PC-9 (cell line): ENCODE measurements at regions not wholly inside any gene's neighbourhood (a gene's known extent, or its start where the extent isn't known, plus 50 kb on each side); places are given as distances from the start of the nearest gene placed in this dataset.

ENCODE experiments used
- BruUV-seq: library from RNA; stranded (reverse); fragments of 400-500 nt; replicated peaks from 2 replicates; lab custom pipeline; 2021; lab: Mats Ljungman, UMichigan
- CTCF ChIA-PET: fragments of 300-600 bp; sonication (Branson Sonifier 250); formaldehyde crosslinking; loops from one replicate; lab custom pipeline; 2022; ENCODE audit warnings: antibody characterized with exemption; lab: Charles Lee
- POLR2A ChIA-PET: fragments of 300-600 bp; sonication (Branson Sonifier 250); formaldehyde crosslinking; loops from one replicate; lab custom pipeline; 2022; ENCODE audit warnings: antibody characterized with exemption; ENCODE audit not compliant: unreplicated experiment; lab: Charles Lee
- DNase-seq, 2 experiments: peaks; one replicate each; pipeline versions ENCODE4 v3.0.0 to v3.0.0-alpha.2; 2015 to 2022; ENCODE audit warnings: mixed read lengths in 1 of 2
- H2AFZ ChIP-seq: fragments of 200-600 bp; sonication (generic); 2 replicates; pipeline ENCODE4 v1.8.1; 2017; ENCODE audit warnings: antibody characterized with exemption
- H3F3A ChIP-seq: fragments of 200-600 bp; sonication (generic); 2 replicates; pipeline ENCODE4 v1.8.1; 2017; ENCODE audit warnings: antibody characterized with exemption, mild to moderate bottlenecking, low read depth; ENCODE audit not compliant: insufficient read depth
- H3K27ac ChIP-seq: fragments of 200-600 bp; sonication (generic); 2 replicates; pipeline ENCODE4 v1.6.1; 2016; ENCODE audit warnings: mixed run types
- H3K27me3 ChIP-seq: fragments of 200-600 bp; sonication (generic); 2 replicates; pipeline ENCODE4 v1.6.1; 2016; ENCODE audit warnings: low read depth, mixed run types; ENCODE audit not compliant: insufficient read depth
- H3K36me3 ChIP-seq: fragments of 200-600 bp; sonication (generic); 2 replicates; pipeline ENCODE4 v1.6.1; 2016; ENCODE audit warnings: low read depth, mixed run types
- H3K4me1 ChIP-seq: fragments of 200-600 bp; sonication (generic); replicated peaks from 2 replicates; pipeline ENCODE4 v1.6.1; 2016; ENCODE audit warnings: mixed run types; ENCODE audit not compliant: insufficient read depth
- H3K4me2 ChIP-seq: fragments of 200-600 bp; sonication (generic); 2 replicates; pipeline ENCODE4 v1.6.1; 2017; ENCODE audit warnings: mixed run types
- H3K4me3 ChIP-seq: fragments of 200-600 bp; sonication (generic); 2 replicates; pipeline ENCODE4 v1.6.1; 2016; ENCODE audit warnings: mixed run types
- H3K79me2 ChIP-seq: fragments of 200-600 bp; sonication (generic); 2 replicates; pipeline ENCODE4 v1.6.1; 2017; ENCODE audit warnings: low read depth, mixed run types
- H3K9me2 ChIP-seq: fragments of 200-600 bp; sonication (generic); 2 replicates; pipeline ENCODE4 v1.8.1; 2017; ENCODE audit warnings: mild to moderate bottlenecking; ENCODE audit not compliant: insufficient read depth
- H3K9me3 ChIP-seq: fragments of 200-600 bp; sonication (generic); 2 replicates; pipeline ENCODE4 v1.8.1; 2016; ENCODE audit warnings: low read depth; ENCODE audit not compliant: insufficient read depth
- H4K20me1 ChIP-seq: fragments of 200-600 bp; sonication (generic); 2 replicates; pipeline ENCODE4 v1.8.1; 2017; ENCODE audit not compliant: insufficient read depth
- EZH2 ChIP-seq: fragments of 200-600 bp; sonication (generic); IDR thresholded peaks from 2 replicates; pipeline ENCODE4 v1.8.0; 2017; ENCODE audit warnings: antibody characterized with exemption, low read depth
- intact Hi-C: fragments of 100-400 bp; cut with micrococcal nuclease; formaldehyde crosslinking; loops from one replicate; pipeline ENCODE4 v1.10.0; 2022; ENCODE audit not compliant: unreplicated experiment
- TF ChIP-seq, protein P1 (sequence below): fragments of 200-600 bp; sonication (generic); conservative IDR thresholded peaks from 2 replicates; pipeline ENCODE4 v1.6.1; 2017; ENCODE audit warnings: mixed run types, antibody characterized with exemption, mild to moderate bottlenecking, moderate library complexity

DNA sequence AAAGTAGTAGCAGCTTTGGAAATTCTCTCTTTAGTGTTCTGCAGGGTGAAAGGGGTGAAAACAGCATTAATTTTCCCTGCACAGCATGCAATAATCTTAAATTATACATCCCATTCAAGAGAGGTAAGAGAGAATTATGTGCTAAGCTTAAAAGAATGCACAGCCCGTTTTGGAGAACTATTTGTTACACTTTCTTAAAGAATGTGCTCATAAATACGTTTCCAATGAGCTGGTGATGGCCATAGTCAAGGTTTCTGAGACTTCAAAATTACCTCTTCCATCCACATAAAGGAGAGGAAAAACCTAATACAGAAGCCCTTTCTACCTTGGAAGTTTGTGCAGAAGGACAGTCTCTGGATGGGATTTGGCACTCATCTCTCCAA, 766.7 kb upstream of the TENM3 start:
- Histone ChIP-seq H2AFZ (no peak overlapping the region), H3K27ac (no peak overlapping the region), H3F3A (no peaks in the 10 kb centered on the region), H4K20me1 (no peaks in the 10 kb centered on the region), H3K36me3 (no peaks in the 10 kb centered on the region), H3K27me3 (no peaks in the 10 kb centered on the region), H3K4me1 (no peaks in the 10 kb centered on the region), H3K9me2 (no peaks in the 10 kb centered on the region), H3K79me2 (no peaks in the 10 kb centered on the region), H3K9me3 (no peaks in the 10 kb centered on the region), H3K4me2 (no peak overlapping the region), H3K4me3 (no peak overlapping the region)
- DNase-seq: no peak
- ChIA-PET POLR2A (no interaction called here), CTCF (no interaction called here)
- TF ChIP-seq, protein P1, sequence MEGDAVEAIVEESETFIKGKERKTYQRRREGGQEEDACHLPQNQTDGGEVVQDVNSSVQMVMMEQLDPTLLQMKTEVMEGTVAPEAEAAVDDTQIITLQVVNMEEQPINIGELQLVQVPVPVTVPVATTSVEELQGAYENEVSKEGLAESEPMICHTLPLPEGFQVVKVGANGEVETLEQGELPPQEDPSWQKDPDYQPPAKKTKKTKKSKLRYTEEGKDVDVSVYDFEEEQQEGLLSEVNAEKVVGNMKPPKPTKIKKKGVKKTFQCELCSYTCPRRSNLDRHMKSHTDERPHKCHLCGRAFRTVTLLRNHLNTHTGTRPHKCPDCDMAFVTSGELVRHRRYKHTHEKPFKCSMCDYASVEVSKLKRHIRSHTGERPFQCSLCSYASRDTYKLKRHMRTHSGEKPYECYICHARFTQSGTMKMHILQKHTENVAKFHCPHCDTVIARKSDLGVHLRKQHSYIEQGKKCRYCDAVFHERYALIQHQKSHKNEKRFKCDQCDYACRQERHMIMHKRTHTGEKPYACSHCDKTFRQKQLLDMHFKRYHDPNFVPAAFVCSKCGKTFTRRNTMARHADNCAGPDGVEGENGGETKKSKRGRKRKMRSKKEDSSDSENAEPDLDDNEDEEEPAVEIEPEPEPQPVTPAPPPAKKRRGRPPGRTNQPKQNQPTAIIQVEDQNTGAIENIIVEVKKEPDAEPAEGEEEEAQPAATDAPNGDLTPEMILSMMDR: no peak
- no peak for TF ChIP-seq EZH2
- BruUV-seq: no TSS peak
- intact Hi-C loops: no loop called here

DNA sequence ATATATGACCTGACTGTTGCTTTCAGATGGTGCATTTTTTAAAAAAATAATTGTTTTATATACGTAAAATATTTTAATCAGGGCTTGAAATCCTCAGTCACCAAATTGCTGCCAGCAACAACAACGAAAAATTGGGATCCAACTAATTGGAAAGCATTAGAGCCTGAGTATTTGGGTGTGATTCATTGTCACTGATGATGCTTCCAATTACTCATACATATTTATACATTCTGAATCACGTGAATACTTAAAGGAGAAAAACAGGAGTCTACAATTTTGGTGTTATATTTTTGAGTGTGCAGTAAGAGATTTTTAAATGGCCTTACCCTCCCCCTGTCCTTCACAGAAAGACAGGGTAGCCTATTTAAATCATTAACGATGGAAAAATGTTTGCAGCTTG, 765.6 kb upstream of the TENM3 start:
- POLR2A ChIA-PET: no interaction called here
- BruUV-seq: no TSS peak
- intact Hi-C loops: no loop called here

DNA sequence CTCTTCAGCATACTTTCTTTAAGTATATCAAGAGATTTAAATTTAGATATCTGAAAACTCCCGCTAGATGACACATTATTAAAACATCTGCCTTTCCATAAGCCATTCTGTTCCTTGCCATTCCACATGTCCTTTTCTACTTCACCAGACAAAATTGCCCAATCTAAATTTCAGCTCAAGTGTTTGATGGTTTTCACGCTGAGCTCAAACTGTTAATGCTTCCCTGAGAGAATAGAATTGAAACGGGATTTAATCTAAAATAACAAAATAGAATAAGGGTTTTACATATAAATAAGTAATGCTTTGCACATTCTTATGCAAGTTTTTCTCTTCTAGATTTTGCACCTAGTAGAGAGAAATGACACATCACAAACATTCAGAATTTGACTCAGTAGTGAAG, 764.5 kb upstream of the TENM3 start:
- intact Hi-C loops: no loop called here
- Histone ChIP-seq H3K27ac (no peak overlapping the region), H2AFZ (no peak overlapping the region), H3K4me2 (no peak overlapping the region), H3K4me1 (no peaks in the 10 kb centered on the region), H3K9me2 (no peaks in the 10 kb centered on the region), H3K9me3 (no peaks in the 10 kb centered on the region), H4K20me1 (no peaks in the 10 kb centered on the region), H3F3A (no peaks in the 10 kb centered on the region), H3K27me3 (peaks cover 8% of the 10 kb centered on the region), H3K79me2 (no peaks in the 10 kb centered on the region), H3K36me3 (no peaks in the 10 kb centered on the region), H3K4me3 (no peak overlapping the region)
- no TSS peak for BruUV-seq
- ChIA-PET CTCF (no interaction called here), POLR2A (no interaction called here)
- no peak for DNase-seq
- TF ChIP-seq, protein P1: no peak
- TF ChIP-seq EZH2: no peak

More for the DNA sequence above, 765.6 kb upstream of the TENM3 start:
- no peak overlapping the region for H3K27ac ChIP-seq
- H2AFZ ChIP-seq: no peak overlapping the region
- no peaks in the 10 kb centered on the region for H3F3A ChIP-seq
- H3K9me3 ChIP-seq: no peaks in the 10 kb centered on the region
- no peak for DNase-seq
- H3K4me1 ChIP-seq: no peaks in the 10 kb centered on the region
- no peaks in the 10 kb centered on the region for H3K9me2 ChIP-seq
- no peaks in the 10 kb centered on the region for H3K36me3 ChIP-seq
- peaks cover 5% of the 10 kb centered on the region; the same call in 1 of the 2 replicates for H3K27me3 ChIP-seq
- CTCF ChIA-PET: no interaction called here
- no peaks in the 10 kb centered on the region for H4K20me1 ChIP-seq
- no peak overlapping the region for H3K4me2 ChIP-seq
- no peaks in the 10 kb centered on the region for H3K79me2 ChIP-seq
- TF ChIP-seq EZH2: no peak
- TF ChIP-seq, protein P1: no peak
- H3K4me3 ChIP-seq: no peak overlapping the region
